T-helper 17 cell (primary cell): ENCODE measurements at regions not wholly inside any gene's neighbourhood (a gene's known extent, or its start where the extent isn't known, plus 50 kb on each side); places are given as distances from the start of the nearest gene placed in this dataset.

ENCODE experiments used
- ATAC-seq: fragments of 150-1000 bp; cut with Tn5 transposase; 2 replicates; pipeline ENCODE4 v1.10.0; 2021; ENCODE audit warnings: mild to moderate bottlenecking, moderate library complexity
- DNase-seq, 3 donors: peaks; one replicate each; pipeline versions ENCODE4 v3.0.0 to v3.0.0-alpha.2; 2020 to 2021
- H3K9me3 ChIP-seq: one replicate; pipeline ENCODE4 v1.7.0; 2013; ENCODE audit warnings: low read length, mild to moderate bottlenecking; ENCODE audit not compliant: control insufficient read depth, poor library complexity, severe bottlenecking
- H3K27ac Mint-ChIP-seq: one replicate; pipeline ENCODE4 v1.8.0; 2022; ENCODE audit warnings: mild to moderate bottlenecking, moderate library complexity, mixed read lengths
- H3K27me3 Mint-ChIP-seq: one replicate; pipeline ENCODE4 v1.8.0; 2022; ENCODE audit warnings: mixed read lengths
- H3K36me3 Mint-ChIP-seq: one replicate; pipeline ENCODE4 v1.8.0; 2022; ENCODE audit warnings: low read depth, mixed read lengths
- H3K4me1 Mint-ChIP-seq: one replicate; pipeline ENCODE4 v1.8.0; 2022; ENCODE audit warnings: mild to moderate bottlenecking, mixed read lengths
- H3K4me3 Mint-ChIP-seq: one replicate; pipeline ENCODE4 v1.8.0; 2022; ENCODE audit warnings: mild to moderate bottlenecking, moderate library complexity, mixed read lengths

DNA sequence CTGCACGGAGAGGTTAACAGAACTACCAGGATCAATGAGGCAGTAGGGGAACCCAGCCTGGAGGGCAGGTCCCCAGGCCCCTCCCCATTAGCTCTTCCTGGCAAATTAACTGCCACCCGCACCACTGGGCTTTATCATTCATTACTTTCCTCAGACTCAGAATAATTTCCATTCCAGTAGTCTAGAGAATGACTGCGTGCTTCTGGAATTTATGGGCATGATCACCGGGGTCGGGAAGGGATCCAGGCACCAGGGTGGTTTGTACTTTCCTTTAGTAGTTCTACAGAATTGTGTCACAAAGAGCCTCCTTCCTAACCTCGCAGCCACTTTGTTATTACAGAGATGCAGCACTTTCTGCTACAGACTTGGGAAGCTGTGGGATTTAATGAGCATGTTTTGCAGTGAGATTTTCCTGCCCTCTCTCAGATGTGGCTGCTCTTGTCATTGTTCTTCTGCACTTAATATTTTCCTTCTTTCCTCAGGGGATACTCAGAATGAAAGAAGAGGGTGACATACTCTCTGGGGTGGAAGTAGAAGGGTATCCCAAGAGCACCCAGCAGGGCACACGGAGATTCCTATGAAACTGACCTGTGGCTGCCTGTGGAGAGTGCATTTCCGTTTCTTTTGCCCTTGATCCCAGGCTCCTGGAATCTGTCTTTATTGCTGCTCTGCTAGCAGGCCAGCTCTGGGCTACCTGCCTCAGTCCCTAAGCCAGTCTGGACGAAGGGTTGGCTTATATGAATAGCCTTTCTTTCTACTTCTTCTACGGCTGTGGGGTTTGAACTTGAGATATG, 285.0 kb upstream of the SLC10A2 start:
- ATAC-seq = no peak
- H3K4me1 Mint-ChIP-seq = no peaks in the 10 kb centered on the region
- no peaks in the 10 kb centered on the region for H3K27me3 Mint-ChIP-seq
- no peaks in the 10 kb centered on the region for H3K36me3 Mint-ChIP-seq
- no peak overlapping the region for H3K4me3 Mint-ChIP-seq
- DNase-seq = no peak
- no peak overlapping the region for H3K27ac Mint-ChIP-seq
- no peaks in the 10 kb centered on the region for H3K9me3 ChIP-seq

DNA sequence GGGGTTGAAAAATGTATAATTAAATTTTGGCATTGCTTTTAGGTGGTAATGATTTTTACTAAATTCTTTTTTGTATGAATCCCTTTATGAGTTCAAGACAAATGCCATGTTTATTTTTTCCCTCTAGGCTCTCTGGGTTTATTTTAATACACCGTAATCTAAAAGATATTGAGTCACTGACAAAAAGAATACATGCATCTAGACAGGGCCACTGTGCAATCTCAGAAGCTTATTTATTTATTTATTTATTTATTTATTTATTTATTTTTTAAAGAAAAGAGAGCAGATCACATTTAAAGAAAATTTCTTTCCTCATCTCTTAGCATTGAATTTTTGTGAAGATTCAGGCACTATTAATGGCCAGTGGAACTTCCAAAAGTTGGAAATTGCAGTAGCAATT, 283.9 kb upstream of the SLC10A2 start:
- DNase-seq = no peak
- no peak for ATAC-seq
- no peak overlapping the region for H3K27ac Mint-ChIP-seq
- no peaks in the 10 kb centered on the region for H3K36me3 Mint-ChIP-seq
- H3K4me1 Mint-ChIP-seq = no peaks in the 10 kb centered on the region
- no peaks in the 10 kb centered on the region for H3K27me3 Mint-ChIP-seq
- H3K9me3 ChIP-seq = no peaks in the 10 kb centered on the region
- no peak overlapping the region for H3K4me3 Mint-ChIP-seq

DNA sequence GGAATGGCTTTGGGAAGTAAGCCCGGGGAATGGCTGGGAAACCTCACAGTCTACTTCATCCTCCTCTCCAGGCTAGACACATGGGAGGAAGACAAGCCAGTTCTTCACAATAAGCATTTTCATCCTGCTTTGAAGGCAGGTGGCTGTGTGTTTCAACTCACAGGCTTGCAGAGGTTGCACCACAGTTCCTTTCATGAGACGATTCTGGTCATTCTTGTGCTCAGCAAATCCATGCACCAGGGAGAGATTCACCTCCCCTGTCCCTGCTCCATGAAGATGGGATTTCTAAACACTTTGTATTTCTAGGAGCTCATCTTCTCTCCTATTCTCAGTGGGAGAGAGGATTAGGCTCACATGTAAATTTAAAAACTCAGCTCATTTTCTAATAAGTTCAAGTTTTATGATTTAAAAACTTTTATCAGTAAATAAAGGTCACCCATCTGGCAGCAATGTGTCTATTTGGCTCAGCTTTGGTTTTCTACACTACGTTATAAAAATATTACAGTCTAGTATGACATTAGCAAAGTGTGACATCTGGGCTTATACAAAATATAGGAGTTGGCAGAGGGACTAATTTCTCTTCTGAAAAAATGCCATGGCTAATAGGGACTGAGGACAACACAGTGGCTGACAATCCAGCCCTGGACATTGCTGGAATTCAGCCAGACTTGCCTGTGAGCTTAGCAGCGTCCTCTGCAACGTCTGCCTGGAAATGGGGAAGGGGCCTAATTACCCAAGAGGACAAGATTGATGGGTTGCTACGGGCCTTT, 283.2 kb upstream of the SLC10A2 start:
- Mint-ChIP-seq H3K4me3 (no peak overlapping the region), H3K36me3 (no peaks in the 10 kb centered on the region), H3K27me3 (no peaks in the 10 kb centered on the region), H3K4me1 (no peaks in the 10 kb centered on the region), H3K27ac (no peak overlapping the region)
- ATAC-seq = no peak
- no peak for DNase-seq
- H3K9me3 ChIP-seq = no peaks in the 10 kb centered on the region

DNA sequence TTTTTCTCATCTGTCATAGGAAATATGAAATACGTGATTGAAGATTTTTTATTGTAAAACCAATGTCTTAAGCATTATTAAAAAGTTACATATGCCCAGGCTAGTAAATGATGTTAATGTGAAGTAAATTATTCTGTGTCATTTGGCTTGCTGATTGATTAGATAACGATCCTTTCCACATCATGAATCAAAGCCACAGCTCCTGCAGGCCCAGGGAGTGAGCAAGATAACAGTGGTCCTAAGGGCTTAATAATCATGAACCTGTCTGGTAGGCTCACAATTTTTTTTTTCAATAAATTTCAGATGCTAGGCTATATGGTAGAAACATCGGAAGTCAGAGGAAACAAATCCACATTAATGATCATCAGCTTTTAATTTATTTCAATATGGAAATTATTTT, 269.0 kb upstream of the SLC10A2 start:
- no peak overlapping the region for H3K27ac Mint-ChIP-seq
- H3K36me3 Mint-ChIP-seq = no peaks in the 10 kb centered on the region
- no peaks in the 10 kb centered on the region for H3K27me3 Mint-ChIP-seq
- ATAC-seq (no peak), DNase-seq (no peak)
- no peak overlapping the region for H3K4me3 Mint-ChIP-seq
- H3K9me3 ChIP-seq = no peaks in the 10 kb centered on the region
- H3K4me1 Mint-ChIP-seq = no peaks in the 10 kb centered on the region

DNA sequence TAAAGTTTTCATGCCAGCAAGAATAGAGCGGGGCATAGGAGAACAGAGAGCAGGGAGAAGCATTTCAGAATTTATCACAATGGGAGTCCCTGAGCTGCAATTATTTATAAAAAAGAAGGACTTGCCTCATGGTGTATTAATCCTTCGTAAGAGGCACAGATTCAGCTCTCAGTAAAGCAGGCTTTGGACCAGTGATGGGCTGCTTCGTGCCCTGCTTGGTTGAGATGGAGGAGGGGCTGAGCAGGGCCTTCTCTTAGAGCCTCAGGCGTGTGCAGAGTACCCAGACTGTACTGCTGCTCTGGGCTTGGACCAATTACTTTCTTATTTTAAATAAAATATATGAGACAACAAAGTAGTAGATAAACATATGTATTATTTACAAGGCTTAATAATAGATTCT, 265.7 kb upstream of the SLC10A2 start:
- H3K27me3 Mint-ChIP-seq = no peaks in the 10 kb centered on the region
- no peak for ATAC-seq
- H3K4me1 Mint-ChIP-seq = no peaks in the 10 kb centered on the region
- no peak overlapping the region for H3K4me3 Mint-ChIP-seq
- no peaks in the 10 kb centered on the region for H3K9me3 ChIP-seq
- DNase-seq = no peak
- H3K36me3 Mint-ChIP-seq = no peaks in the 10 kb centered on the region
- no peak overlapping the region for H3K27ac Mint-ChIP-seq

DNA sequence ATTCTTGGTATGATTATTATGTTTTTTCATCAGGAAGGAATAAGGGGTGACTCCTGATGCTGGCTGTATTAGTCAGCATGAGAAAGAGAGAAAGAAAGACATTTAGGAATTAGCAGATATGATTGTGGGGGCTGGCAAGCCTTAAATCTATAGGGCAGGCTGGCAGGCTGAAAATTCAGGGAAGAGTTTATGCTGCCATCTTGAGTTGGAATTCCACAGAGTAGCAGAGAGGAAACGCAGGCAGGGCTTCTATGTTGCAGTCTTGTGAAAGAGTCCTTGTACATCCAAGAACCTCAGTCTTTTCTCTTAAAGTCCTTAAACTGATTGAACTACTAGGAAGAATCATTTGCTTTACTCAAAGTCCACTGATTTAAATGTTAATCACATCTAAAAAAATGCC, 262.7 kb upstream of the SLC10A2 start:
- H3K36me3 Mint-ChIP-seq = no peaks in the 10 kb centered on the region
- ATAC-seq (no peak), DNase-seq (no peak)
- no peaks in the 10 kb centered on the region for H3K27me3 Mint-ChIP-seq
- H3K4me3 Mint-ChIP-seq = no peak overlapping the region
- H3K27ac Mint-ChIP-seq = no peak overlapping the region
- H3K9me3 ChIP-seq = no peaks in the 10 kb centered on the region
- H3K4me1 Mint-ChIP-seq = no peaks in the 10 kb centered on the region

DNA sequence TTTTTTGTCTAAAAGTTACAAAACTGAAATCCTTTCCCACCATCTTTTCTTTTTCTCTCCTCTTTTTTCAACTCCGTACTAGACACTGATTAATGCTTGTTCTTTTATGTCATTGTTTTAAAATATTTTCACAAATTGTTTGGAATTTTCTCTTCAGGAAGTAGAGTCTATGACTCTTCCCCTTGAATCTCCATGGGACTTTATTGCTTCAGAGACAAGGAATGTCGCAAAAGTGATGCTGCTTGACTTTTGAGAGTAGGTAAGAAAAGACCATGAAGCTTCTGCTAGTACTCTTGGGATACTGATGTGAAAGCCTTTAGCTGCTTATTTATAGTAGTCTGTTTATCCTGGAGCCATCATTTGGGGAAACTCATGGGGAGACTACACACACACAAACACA, 260.1 kb upstream of the SLC10A2 start:
- Mint-ChIP-seq H3K4me3 (no peak overlapping the region), H3K4me1 (no peaks in the 10 kb centered on the region), H3K36me3 (no peaks in the 10 kb centered on the region), H3K27ac (no peak overlapping the region), H3K27me3 (no peaks in the 10 kb centered on the region)
- no peaks in the 10 kb centered on the region for H3K9me3 ChIP-seq
- no peak for ATAC-seq
- DNase-seq = no peak

DNA sequence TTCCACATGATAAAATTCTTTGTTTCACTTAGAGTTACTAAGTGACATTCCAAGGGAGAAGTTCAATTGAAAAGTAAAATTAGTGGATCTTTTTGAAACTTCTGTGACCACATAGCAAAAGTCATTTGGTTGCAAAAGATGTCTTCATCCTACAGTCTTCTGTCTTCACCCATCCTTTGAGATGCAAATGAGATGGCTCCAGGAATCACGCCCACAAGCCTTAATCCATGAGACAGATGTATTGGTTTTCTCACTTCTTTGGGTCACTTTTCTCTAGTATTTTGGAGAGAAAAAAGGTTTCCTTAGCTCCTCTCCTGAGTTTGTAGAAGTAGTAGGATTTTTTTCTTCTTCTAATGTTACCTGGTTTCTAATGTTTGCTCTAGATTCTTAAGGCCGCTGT, 259.5 kb upstream of the SLC10A2 start:
- Mint-ChIP-seq H3K27ac (no peak overlapping the region), H3K27me3 (no peaks in the 10 kb centered on the region), H3K36me3 (no peaks in the 10 kb centered on the region), H3K4me3 (no peak overlapping the region), H3K4me1 (no peaks in the 10 kb centered on the region)
- ATAC-seq (no peak), DNase-seq (no peak)
- H3K9me3 ChIP-seq = no peaks in the 10 kb centered on the region

DNA sequence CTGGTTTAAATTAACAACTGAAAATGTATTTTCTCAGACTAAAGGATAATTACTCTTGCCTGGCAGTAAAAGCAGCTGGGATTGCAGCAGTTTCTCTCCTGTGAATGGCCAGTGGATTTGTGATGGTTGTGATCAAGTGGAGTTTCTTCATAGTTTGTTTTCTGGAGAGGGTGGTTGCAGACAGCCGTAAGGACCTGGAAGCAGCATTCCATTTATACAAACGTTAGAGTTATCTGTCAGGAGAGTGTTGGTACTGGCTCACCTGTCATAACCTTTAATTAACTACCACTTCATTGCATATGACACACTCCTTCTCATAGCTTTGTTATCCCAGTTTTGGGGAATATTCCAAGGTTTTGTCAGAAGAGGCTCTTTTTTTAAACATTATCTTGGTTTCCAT, 258.4 kb upstream of the SLC10A2 start:
- ATAC-seq = no peak
- no peak overlapping the region for H3K27ac Mint-ChIP-seq

DNA sequence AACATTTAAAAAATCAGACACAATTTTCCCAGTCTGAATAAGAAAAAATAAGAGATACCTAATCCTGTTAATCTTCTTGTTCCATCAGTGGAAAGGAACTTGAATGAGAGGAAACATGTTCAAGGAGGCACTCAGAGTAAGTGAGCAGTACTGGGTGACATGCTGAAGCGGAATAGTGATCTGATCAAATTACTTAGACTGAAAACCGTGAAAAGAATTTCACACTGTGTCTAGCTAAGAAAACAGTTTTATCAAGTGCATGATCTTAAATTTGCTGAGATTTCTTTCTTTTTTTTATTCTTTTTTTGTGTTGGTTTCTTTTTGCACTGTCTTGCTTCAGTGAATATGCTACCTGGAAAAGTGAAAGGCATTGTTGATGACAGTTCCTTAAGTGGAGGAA, 249.5 kb upstream of the SLC10A2 start:
- no peaks in the 10 kb centered on the region for H3K4me1 Mint-ChIP-seq
- DNase-seq (no peak), ATAC-seq (no peak)
- H3K27ac Mint-ChIP-seq = no peak overlapping the region
- H3K4me3 Mint-ChIP-seq = no peak overlapping the region
- no peaks in the 10 kb centered on the region for H3K36me3 Mint-ChIP-seq
- H3K27me3 Mint-ChIP-seq = no peaks in the 10 kb centered on the region
- no peaks in the 10 kb centered on the region for H3K9me3 ChIP-seq

More for the DNA sequence above, 258.4 kb upstream of the SLC10A2 start:
- H3K4me3 Mint-ChIP-seq = no peak overlapping the region
- no peaks in the 10 kb centered on the region for H3K4me1 Mint-ChIP-seq
- no peaks in the 10 kb centered on the region for H3K27me3 Mint-ChIP-seq
- DNase-seq = no peak
- no peaks in the 10 kb centered on the region for H3K36me3 Mint-ChIP-seq
- no peaks in the 10 kb centered on the region for H3K9me3 ChIP-seq

DNA sequence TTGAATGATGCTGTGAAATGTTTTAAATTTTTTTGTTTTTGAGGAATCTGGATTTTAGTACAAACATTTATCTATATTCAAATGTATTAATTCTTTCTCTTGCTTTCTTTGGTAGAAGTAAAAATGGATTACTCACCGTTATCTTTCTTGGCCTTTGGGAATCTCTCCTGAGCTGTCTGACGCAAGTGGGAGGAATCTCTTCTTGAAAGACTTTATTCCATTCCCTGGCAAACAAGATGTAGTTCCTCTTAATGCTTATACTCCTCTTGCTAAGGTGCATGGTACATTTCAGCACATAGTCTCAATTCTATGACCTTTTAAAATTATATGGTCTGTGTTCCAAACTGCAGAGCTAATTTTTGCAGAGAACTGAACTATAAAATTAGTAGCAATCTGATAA, 246.2 kb upstream of the SLC10A2 start:
- ATAC-seq = no peak
- H3K27me3 Mint-ChIP-seq = no peaks in the 10 kb centered on the region
- H3K4me3 Mint-ChIP-seq = no peak overlapping the region
- no peak for DNase-seq
- no peak overlapping the region for H3K27ac Mint-ChIP-seq
- no peaks in the 10 kb centered on the region for H3K4me1 Mint-ChIP-seq
- no peaks in the 10 kb centered on the region for H3K36me3 Mint-ChIP-seq
- no peaks in the 10 kb centered on the region for H3K9me3 ChIP-seq

DNA sequence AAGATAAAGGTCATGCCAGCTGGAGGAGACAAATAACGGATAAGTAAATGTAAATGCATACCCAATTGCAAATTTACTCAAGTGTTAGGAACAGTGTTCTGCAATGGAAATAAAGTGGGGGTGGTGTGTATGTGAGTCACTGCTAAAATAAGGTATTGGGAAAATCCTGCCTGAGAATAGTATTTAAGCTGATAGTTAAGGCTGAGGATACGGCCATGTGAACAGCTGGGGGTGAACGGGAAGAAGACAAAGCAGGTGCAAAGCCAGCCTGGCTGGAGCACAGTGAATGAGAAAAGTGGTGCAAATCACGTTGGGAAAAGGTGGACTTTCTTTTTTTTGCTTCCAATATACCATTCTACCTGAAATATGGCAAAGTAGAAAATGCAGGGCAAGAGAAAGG, 242.4 kb upstream of the SLC10A2 start:
- no peak overlapping the region for H3K27ac Mint-ChIP-seq
- ATAC-seq (no peak), DNase-seq (no peak)
- no peak overlapping the region for H3K4me3 Mint-ChIP-seq
- no peaks in the 10 kb centered on the region for H3K27me3 Mint-ChIP-seq
- H3K9me3 ChIP-seq = no peaks in the 10 kb centered on the region
- no peaks in the 10 kb centered on the region for H3K36me3 Mint-ChIP-seq
- H3K4me1 Mint-ChIP-seq = no peaks in the 10 kb centered on the region

DNA sequence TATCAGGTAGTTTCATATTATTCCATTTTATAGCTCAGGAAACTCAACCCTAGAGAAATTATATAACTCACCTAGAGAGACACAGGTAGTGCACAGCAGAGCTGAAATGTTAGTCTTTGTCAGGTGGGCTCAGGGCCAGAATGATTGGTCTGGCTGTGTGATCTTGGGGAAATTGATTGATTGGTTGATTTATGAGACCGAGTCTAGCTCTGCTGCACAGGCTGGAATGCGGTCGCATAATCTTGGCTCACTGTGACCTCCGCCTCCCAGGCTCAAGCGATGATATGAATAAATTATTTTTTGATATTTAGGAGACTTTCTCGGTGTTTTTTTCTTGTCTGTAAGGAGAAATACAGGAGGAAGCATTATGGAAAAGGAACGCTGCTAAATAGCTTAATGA, 239.9 kb upstream of the SLC10A2 start:
- DNase-seq (no peak), ATAC-seq (no peak)
- H3K27ac Mint-ChIP-seq = no peak overlapping the region
- H3K4me3 Mint-ChIP-seq = no peak overlapping the region
- no peaks in the 10 kb centered on the region for H3K9me3 ChIP-seq
- H3K36me3 Mint-ChIP-seq = no peaks in the 10 kb centered on the region
- no peaks in the 10 kb centered on the region for H3K4me1 Mint-ChIP-seq
- H3K27me3 Mint-ChIP-seq = no peaks in the 10 kb centered on the region

DNA sequence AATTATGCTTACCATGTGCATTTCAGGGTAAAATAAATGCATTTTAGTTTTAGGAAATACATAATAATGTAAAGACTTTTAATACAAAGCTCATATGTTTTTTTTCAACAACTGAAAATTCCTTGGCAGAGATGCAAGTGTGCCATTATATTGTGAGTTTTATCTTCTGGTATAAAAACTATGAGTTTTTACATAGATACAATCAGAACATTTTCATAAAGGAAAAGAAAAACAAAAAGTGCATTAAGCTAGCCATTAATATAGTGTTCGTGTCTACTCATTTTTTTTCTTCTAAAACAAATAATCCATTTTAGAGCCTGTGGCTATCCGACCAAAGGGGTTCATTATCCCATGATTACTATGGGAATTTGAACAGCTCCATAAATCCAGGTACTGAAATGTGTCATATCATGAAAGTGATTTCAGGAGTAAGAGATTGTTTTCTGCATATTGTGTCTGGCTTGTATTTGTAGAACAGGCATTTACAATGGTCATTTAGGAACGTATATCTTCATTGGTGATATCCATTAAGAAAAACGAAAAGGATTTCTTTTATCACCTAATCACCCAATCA, 236.9 kb upstream of the SLC10A2 start:
- ATAC-seq (no peak), DNase-seq (no peak)
- Mint-ChIP-seq H3K27ac (no peak overlapping the region), H3K4me3 (no peak overlapping the region), H3K4me1 (no peaks in the 10 kb centered on the region), H3K36me3 (no peaks in the 10 kb centered on the region), H3K27me3 (no peaks in the 10 kb centered on the region)
- H3K9me3 ChIP-seq = no peaks in the 10 kb centered on the region
